ENCODE measurements at regions not wholly inside any gene's neighbourhood (a gene's known extent, or its start where the extent isn't known, plus 50 kb on each side); places are given as distances from the start of the nearest gene placed in this dataset.

GRCh38 chr1:104746994-104747393 lies 997.3 kb downstream of the AMY1C start:
- TF ChIP-seq CTCF (IDR thresholded peaks at IDR 0.05; ENCODE audit: poor library complexity) (no peak), EZH2phosphoT487 (IDR thresholded peaks at IDR 0.05; ENCODE audit: low read depth, severe bottlenecking, unreplicated experiment) (no peak)
